DMS 273 treated with DMSO at 0.1 percent for 48 hours (cell line): ENCODE measurements at regions not wholly inside any gene's neighbourhood (a gene's known extent, or its start where the extent isn't known, plus 50 kb on each side); places are given as distances from the start of the nearest gene placed in this dataset.
"Not testable (repeated sequence)": the region's sequence is repeated elsewhere in the genome, so short reads cannot be mapped to it uniquely, and the experiment has no call there.

Source experiments
- DNase-seq: peaks from one replicate; lab custom pipeline; 2025; lab: John Stamatoyannopoulos, UW

DNA sequence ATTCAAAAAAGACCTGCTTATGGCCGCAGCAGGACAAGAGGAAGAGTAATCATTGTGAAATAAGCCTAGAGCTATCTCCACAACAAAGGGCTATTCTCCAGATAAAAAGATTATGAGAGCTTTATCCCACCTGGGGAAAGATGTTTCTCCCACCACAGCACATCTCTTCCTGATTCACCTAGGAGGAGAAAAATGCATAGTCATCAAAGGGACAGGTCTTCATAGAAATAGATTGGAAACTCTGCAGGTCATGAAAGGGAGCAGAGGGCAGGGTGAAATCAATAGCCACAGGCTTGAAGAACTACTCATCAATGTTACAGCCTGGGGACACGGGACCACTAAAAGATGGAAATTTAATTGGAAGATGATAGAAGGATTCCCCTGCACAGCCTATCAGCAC is 453.8 kb upstream of the TMEM132C start:
- no peak for DNase-seq

DNA sequence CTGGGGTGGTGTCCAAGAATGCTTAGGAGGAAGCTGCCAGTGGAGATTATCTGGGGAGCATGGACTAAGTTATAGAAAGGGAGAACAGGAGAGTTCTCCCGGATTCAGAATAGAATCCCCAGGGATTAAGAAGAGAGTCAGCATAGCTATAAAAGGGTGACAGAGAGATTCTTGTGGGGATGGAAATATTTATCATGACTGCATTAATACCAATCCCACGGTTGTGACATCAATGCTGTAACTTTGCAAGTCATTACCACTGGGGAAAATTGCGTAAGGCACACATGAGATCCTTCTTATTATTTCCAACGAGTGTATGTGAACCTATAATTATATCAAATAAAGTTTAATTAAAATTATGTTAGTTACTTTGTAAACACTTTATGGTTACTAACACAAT is 447.9 kb upstream of the TMEM132C start:
- DNase-seq = no peak

DNA sequence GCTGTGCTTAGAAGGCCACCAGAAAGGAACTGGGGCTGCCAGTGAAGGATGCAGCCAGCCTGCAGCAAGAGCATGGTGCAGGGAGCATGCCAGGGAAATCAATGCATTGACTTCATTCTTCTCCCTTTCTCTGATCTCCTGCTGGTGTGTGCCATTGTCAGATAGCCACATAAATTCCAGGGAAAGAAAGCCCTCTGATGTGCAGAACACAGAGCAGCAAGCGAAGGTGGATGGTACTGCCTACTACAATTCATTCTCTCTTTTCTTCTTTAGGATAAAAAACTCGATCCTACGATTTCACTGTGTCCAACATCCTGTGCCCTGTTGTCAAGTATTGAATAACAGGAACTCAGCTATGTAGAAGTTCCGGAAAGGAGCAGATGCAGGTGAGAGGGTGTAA is 446.7 kb upstream of the TMEM132C start:
- DNase-seq = no peak

DNA sequence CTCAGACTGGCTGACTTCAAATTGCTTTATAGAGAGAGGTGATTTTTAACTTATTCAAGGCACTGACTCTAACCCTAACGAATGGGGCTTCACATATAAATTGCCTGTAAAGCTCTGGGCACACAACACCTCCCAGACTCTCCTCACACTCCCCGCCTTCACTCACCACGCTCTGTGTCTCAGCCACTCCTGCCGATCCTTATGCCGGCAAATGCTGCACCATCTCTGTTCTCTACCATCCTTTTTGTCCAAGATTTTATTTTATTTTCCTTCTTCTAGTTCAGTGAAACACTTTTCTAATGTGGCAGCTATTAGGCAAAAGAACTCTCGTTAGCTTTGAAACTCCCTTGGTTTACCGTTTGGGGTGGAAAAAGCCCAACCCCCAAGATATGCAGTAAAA is 446.1 kb upstream of the TMEM132C start:
- no peak for DNase-seq

DNA sequence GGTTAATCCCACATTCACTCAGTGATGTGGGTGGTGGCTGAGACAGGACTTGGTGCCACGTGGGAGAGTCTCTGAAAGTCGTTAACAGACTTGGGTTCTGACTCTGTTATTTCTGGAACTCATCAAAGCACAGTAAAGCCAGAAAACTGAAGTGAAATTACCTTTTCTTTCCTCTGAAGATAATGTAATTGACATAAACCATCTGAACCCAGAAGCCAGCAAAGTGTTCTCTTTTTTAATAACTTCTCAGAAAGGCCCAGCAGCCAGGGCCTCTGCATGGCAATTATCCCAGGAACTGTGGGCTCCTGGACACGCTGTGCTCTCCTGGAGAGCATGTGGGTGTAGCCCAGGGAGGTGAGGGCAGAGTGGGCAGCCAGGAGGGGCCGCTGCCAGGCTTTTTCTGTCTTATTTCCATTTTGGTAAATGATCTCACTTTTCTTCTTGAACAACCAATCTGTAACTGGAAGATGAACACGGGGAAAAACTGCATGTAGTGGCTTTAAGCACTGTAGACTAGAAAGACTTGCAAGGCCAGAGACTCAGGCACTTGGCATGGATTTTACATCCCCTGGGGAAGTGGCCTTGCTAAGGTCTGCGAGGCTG is 444.1 kb upstream of the TMEM132C start:
- no peak for DNase-seq

DNA sequence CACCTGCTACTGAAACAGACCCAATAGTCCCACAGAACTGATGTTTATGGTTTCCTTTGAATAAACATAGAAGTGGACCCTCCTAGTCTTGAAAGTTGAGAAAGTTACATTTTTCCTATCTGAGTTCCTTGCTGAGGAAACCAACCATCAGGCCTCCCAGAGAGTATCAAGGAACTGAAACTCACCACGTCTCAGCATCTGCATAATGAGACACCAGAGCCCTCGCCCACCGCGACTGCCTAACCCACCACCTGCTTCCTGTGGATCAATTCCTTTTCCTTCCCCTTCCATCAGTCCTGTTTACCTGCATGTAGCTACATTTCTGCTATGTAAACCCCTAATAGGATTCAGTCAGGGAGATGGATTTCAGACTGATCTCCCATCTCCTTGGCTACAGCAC is 443.2 kb upstream of the TMEM132C start:
- no peak for DNase-seq

DNA sequence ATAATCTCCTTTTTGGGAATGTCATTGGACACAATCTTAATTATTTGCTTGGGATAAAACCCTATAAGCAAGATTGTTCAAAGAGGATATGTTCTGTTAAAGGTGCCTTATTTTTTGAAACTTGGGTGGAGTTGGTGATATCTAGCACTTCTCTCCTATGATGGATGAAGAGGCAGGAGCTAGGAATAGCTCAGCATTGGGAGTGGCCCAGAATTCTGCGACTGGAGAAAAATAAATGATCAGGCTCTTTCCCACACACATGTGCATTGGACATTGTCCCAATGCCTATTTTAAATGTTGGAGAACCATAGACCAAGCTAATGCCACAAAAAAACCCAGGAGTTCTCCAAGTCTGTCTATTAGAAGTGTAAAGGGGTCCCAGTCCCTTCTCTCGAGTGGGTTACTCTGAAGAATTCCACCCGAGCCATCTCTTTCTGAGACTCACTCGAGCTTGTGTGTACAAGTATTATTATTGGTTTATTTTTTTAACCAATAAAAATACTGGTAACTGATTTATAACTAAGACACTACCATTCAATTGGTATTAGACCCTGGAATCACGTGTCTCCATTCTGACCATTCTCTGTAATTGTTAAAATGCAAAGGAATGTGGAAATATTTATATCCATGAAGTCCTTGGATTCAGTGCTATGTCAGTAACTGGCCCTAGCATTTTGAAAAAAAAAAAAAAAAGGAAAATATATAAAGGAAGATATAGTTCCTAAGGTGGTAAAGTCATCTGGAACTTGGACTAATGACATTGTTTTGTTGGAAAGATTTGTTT is 437.5 kb upstream of the TMEM132C start:
- DNase-seq = no peak

DNA sequence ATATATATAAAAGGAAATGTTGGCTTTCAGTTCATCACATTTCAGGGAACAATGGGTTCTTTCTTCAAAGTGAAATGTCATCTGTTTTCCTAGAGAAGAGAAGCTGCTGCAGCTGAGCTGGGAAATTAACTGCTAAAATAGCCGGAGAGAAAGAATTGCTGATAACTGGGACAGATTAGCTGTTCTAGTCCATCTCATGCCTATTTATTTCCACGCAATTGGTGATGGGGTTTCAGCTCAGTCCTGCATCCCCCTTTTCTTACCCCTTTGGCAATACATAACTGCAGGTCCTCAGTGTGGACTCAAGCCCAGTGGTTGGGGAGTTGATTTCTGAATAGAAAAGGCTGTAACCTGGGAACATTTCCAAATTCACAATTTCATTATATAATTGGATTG is 436.9 kb upstream of the TMEM132C start:
- DNase-seq = no peak

DNA sequence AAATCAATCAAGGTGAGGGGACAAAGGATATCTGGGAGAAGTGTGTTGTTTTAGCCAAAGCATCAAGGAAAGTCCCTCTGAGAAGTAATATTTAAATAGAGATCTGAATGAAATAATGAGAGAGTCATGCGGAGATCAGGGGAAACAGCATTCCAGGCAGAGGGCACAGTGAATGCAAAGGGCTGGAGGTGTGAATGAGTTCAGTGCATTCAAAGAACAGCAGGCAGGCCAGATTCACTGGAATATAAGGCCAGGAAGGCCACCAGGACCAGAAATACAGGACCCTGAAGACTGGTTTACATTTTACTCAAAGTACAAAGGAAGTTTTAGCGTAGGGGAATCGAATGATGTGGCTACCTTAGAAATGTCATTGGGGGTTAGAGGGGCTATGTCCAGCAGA is 436.2 kb upstream of the TMEM132C start:
- no peak for DNase-seq

DNA sequence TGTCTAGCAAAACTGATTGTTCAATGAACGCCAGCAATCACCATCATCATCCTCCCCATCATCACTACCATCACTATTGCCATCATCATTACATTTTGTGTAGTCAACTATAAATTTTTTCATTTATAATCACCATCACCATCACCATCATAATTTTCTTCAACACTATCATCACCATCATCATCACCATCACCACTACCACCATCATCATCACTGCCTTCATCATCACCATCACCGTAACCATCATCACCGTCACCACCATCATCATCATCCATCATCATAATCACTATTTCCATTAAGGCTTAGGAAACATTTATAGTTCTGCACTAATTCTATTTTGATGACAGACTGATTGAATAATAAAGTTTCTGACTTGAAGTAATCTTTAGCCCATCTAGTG is 434.8 kb upstream of the TMEM132C start:
- no peak for DNase-seq

DNA sequence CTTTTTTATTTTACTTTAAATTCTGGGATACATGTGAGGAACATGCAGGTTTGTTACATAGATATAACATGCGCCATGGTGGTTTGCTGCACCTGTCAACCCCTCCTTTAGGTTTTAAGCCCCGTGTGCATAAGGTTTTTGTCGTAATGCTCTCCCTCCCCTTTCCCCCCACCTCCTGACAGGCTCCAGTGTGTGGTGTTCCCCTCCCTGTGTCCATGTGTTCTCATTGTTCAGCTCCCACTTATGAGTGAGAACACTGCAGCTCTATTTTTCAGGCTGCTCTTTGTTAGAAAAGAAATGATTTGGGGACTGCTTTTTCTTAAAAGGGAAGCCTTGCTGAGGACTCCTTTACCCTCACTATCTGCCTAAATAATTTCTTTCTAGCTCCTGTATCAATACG is 430.2 kb upstream of the TMEM132C start:
- DNase-seq = not testable (repeated sequence)

DNA sequence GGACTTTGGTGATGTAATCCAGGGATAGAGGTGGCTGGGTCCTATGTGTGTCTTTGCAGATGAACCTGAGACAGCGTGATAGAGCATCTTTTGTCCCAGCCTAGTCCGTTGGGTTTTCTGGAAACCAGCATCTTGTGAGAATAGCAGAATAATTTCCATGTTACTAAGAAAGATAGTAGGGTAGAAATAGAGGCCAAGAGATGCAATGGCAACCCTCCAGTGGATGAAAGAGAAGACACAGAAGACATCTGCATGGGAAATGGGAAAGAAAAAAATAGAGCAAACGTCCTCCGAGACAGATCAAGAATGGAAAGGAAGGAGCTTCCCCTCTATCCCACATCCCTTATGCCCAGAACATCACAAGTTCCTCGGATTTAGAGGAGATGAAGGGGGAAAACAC is 409.3 kb upstream of the TMEM132C start:
- no peak for DNase-seq

DNA sequence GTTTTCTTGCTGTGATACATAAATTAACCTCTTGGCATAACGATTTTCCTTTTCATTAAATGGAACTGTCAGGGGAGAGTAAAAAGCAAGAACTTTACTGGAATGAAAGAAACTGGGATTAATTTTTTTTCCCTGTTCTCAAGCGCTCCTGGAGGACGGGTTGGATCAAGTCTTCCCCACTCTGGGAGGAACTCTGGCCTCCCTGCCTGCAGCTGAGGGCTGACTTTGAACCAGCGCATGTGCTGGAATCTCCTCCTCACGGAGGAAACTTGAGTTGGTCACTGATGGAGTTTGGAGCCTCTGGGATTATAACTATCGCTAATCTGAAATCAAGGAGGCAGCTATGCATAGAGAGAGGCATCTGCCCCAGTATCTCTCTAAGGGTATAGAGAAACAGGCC is 406.4 kb upstream of the TMEM132C start:
- DNase-seq = no peak

DNA sequence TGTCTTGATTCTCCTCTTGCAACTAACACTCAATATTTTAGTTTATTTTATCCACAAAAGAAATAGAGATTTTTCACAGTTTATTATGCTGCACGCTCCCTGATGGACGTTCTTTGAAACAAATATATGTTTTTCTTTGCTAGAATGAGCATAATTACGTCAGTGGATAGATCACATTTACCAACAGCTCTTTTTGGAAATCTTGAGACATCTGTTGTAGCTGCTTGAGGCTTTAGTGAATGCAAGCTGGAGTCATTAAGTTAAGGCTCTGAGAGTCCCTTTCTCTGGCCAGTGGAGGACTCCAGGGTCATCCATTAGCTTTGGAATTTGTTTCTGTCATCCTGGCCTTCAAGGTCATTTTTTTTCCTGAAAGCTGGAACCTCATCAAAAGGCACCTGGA is 405.6 kb upstream of the TMEM132C start:
- no peak for DNase-seq

DNA sequence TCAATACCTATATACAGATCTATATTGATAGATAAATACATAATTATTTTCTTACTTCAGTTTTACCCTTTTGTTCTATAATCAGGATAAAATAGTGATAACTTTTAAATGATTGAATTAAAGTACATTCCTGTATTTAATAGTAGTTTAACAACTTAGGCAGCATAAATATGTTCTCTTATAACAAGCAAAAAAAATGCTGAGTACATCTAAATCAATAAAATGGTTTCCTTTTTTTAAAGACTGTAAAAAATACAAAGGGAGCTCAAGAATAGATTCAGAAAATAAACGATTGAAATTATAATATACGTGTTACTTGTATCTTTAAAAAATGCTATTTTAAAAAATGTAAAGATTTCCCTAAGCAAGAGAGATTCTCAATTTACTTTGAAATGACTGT is 393.7 kb upstream of the TMEM132C start:
- DNase-seq = no peak

DNA sequence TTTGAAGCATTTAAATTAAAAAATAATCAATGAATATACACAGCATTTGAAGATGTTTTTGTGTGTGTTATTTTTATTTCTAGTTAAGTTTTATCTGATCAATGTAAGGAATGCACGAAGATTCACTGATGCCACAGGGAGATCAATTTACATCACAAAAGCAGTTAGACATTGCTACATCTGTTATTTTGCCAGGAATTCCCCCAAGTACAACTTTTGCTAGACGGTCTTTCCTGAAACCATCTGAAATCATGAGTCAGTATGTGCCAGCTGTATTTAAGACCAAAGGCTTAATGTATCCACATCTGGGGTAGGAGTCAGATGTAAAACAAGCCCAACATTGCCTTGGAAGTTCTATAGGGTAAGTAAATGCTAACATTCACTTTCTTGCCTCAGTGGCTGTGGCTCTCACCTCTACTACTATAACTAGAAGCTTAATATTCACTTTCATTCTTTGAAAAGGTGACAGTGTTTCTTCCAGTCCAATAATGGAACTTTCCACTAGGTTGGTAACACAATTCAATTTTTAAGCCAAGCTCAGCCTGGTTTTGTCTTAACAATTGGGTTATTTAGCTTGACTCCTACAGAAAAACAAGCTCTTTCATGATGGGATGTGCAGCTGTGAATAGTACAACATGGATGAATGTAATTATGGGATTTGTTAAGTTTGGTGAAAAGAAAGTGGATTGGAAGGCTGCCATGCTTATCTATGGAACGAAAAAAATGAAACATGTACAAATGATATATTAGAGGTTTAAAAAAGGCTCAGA is 385.4 kb upstream of the TMEM132C start:
- DNase-seq = no peak

DNA sequence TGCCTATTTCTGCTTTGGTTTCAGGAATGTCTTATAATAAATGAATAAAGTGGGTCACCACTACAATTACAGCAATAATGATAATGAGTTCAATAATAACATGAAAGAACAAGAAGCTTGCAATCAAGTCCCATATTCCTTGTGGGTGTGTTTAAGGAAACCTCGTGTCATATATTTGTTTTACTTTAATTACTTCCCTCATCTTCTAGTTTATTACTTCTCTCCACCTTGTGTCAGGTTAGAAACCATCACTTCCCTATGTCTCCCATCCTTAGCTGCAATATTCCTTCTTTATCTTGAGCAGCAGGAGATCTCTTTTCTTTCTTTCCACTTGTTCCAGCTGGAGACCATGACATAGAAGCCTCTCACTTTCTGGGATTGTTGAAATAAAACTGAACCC is 384.0 kb upstream of the TMEM132C start:
- no peak for DNase-seq

DNA sequence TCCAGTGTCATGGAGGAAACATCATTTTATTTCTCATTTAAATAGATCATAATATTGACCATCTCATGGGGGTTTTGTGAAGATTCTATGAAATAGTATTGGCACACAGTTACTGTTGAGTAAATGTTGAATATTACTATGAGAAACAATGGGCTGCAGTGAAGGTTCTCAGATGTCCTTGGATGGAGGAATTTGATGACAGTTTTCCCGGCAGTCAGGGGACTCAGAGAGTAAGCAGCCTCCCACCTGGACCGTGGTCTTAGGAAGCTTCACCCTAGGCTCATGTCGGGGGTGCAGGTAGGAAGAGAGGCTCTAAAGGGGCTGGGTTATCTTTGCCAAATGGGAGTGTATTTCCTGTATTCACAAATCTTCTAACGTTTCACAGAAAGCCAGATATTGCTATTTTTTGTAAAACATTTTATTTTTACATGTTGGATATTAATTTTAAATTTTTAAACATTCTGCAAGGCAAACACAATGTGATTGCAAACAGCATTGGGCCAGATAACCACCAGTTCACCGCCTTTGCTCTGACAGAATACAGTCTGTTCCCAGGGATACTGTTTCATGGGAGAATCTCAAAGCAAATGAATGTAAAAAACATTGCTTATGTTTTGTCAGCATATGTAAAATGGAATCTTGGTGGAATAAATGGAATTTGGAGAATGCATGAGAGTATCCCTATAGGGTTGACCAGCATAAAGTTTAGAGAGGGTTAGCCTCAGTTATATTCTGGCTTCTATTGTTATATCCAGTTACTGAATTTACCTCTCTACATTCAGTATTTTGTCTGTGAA is 380.8 kb upstream of the TMEM132C start:
- DNase-seq = no peak

DNA sequence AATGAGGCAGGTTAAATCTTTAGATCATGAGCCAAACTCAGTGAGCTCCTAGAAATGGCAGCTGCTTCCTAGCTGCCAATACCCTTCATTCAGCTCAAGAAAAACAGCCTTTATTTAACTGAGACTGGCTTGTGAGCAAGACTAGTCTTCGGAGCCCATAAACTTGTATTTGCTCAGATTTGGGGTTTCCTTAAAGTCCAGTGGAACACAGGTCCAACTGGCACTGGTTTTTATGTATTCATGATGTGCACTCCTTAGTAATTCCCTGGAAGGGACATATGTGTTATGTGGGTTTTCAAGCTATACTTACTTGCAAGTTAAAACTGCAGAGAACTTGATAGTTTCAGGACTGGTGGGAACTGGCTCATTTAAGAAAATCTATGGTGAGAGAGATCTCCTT is 380.1 kb upstream of the TMEM132C start:
- no peak for DNase-seq

DNA sequence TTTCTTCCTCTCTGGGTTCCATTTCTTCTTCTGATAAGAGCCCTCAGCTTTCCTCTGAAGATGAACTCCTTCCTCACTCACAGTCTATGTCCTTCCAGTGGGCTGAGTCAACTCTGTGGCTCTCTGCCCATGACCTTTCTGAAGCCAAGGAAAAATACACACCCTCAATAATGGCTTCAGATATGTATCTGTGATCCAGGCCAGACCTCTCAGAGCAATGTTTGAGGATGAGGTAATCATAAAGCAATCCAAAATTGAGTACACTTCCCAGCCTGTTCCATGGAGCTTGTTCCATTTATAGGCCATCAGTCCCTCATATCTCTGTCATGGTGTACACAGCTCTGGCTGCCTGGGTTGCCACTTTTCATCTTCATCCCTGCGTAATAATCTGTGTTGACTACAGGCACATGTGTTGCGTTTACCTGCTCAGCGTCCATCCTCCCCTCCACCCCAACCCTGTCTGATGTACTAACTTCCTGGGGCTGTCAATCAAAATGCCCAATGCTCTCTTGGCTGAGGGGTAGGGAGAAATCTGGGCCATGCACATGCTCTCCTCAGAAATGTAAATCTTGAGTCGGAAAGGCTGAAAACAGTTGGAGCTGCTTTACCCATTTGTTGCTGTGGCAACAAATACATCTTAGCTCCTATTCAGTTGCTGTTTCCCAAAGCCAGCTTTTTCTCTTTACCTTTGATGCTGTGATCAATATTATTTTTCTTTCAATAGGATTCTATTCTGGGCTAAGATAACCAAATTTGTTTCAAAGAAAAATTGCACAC is 377.8 kb upstream of the TMEM132C start:
- DNase-seq = no peak

DNA sequence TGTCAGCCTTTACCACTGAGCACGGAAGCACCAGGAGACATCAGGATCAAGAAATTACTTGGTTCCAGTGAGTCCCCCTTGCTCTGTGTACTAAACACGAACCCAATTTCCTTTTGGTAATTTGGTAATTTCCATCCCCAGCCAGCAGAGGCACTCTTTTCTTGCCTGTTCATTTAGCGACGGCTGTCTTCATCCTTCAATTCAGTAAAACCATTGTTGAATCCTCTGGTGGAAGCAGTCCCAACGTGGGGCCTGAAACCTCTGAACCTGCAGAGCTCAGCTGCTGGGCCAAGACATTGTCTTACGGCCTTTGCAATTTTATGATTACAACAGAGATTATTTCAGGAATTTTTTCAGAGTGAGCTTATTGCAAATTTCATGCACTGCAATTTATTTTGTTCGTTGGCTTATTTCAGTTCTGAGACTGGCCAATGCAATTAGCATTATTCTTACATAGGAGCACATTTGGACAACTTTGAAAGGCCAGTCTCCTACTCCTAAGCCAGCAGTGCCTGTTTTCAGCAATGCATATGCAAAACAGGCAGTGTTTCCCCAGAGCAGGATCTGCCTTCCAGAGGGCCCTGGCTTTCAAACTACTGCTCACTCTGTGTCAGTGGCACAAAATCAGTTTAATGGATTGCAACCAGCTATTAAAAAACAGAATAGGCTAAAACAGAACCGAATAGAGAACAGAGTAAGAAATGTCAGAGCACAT is 372.9 kb upstream of the TMEM132C start:
- no peak for DNase-seq
